ENCODE measurements at regions not wholly inside any gene's neighbourhood (a gene's known extent, or its start where the extent isn't known, plus 50 kb on each side); places are given as distances from the start of the nearest gene placed in this dataset.

DNA sequence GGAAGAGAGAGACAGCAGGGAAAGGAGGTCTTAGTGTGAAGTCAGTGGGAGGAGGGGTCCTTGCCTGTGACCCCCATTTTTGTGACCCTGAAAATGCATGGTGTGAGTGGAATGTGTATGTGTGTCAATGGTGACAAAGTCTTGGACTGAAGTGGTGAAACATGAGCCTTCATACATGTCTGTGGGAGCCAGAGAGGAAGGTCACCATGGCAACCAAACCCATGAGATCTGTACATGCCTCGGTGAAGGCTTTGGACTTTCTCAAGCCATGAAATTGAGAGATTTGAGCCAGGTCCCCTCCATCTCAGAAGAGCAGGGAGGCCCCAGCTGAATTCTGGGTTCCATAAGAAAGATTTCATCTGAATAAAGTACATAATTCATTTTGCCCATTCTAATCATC is 108.7 kb downstream of the TTC8 start:
- TF ChIP-seq POLR2A (IDR thresholded peaks at IDR 0.05; ENCODE audit: low read length) (no peak), GATA1 (IDR thresholded peaks at IDR 0.05; ENCODE audit: low read depth, low read length) (no peak)

Data from erythroblast (primary cell).